K562 (cell line): ENCODE measurements at regions not wholly inside any gene's neighbourhood (a gene's known extent, or its start where the extent isn't known, plus 50 kb on each side); places are given as distances from the start of the nearest gene placed in this dataset.

ENCODE experiments used
- E2F6 ChIP-seq, 2 experiments: IDR thresholded peaks; 2 replicates each; pipeline ENCODE4 v1.6.1; 2011; ENCODE audit warnings: borderline replicate concordance in 1 of 2, control low read depth in 1 of 2, low read depth in 1 of 2, low read length in 1 of 2, mild to moderate bottlenecking in 1 of 2, mixed read lengths in 1 of 2, moderate library complexity in 1 of 2; ENCODE audit not compliant: insufficient read depth in 1 of 2, insufficient read length in 1 of 2, poor library complexity in 1 of 2, severe bottlenecking in 1 of 2; ENCODE audit errors: extremely low read depth in 1 of 2
- HDAC6 ChIP-seq: IDR thresholded peaks from 2 replicates; pipeline ENCODE4 v1.6.1; 2012; ENCODE audit warnings: low read depth, mild to moderate bottlenecking, control low read depth, inconsistent platforms, low read length, moderate library complexity
- NCOA1 ChIP-seq: fragments of 450-650 bp; IDR thresholded peaks from 2 replicates; pipeline ENCODE4 v1.6.1; 2016; ENCODE audit warnings: low read depth
- PTBP1 ChIP-seq: fragments of 200-400 bp; formaldehyde crosslinking; IDR thresholded peaks from 2 replicates; pipeline ENCODE4 v1.6.1; 2017; ENCODE audit warnings: low read depth, low read length
- REST ChIP-seq, 2 experiments: fragments of 450-650 bp; formaldehyde crosslinking in 1 of 2; IDR thresholded peaks; 2 replicates each; pipeline versions ENCODE4 v1.4.0 to v1.6.1; 2014 to 2020; ENCODE audit warnings: mild to moderate bottlenecking in 2 of 2, borderline replicate concordance in 1 of 2, low read depth in 1 of 2
- THRAP3 ChIP-seq: fragments of 450-650 bp; IDR thresholded peaks from 2 replicates; pipeline ENCODE4 v1.6.1; 2016; ENCODE audit warnings: mild to moderate bottlenecking, inconsistent platforms, borderline replicate concordance
- WHSC1 ChIP-seq: IDR thresholded peaks from one replicate; pipeline ENCODE4 v1.6.1; 2012; ENCODE audit warnings: low read length, control low read depth, inconsistent platforms
- ZBTB40 ChIP-seq, 2 experiments: fragments of 450-650 bp in 1 of 2; sonication (generic) in 1 of 2; formaldehyde crosslinking in 1 of 2; IDR thresholded peaks; 2 replicates each; pipeline versions ENCODE4 v1.7.1 to v1.9.0; 2016 to 2022; ENCODE audit warnings: inconsistent platforms in 1 of 2, mild to moderate bottlenecking in 1 of 2, missing genetic modification reagents in 1 of 2
- ZFX ChIP-seq: sonication (generic); formaldehyde crosslinking; IDR thresholded peaks from 2 replicates; pipeline ENCODE4 v1.8.0; 2022; ENCODE audit warnings: mild to moderate bottlenecking, missing genetic modification reagents, moderate library complexity

- no peak for TF ChIP-seq REST (IDR thresholded peaks at IDR 0.05; ENCODE audit: borderline replicate concordance)
- no peak for TF ChIP-seq REST (CRISPR knock-in tag; IDR thresholded peaks at IDR 0.05; ENCODE audit: low read depth)
- no peak for TF ChIP-seq HDAC6
- no peak for TF ChIP-seq E2F6 (IDR thresholded peaks at IDR 0.05; ENCODE audit: borderline replicate concordance in 1 of 2, extremely low read depth in 1 of 2, insufficient read depth in 1 of 2, insufficient read length in 1 of 2, low read depth in 1 of 2, low read length in 1 of 2, poor library complexity in 1 of 2, severe bottlenecking in 1 of 2)
- no peak for TF ChIP-seq THRAP3
- peak; percentile 56; the same call in 1 of the 2 replicates for TF ChIP-seq NCOA1
- TF ChIP-seq ZFX, result no peak
- no peak for TF ChIP-seq PTBP1
- TF ChIP-seq WHSC1, result no peak
- TF ChIP-seq ZBTB40 (IDR thresholded peaks at IDR 0.05), result no peak
- no peak for TF ChIP-seq ZBTB40 (CRISPR knock-in tag; IDR thresholded peaks at IDR 0.05)
Measured at GRCh38 chr22:47678048-47678447, 915.6 kb downstream of the TBC1D22A start (continued).
